ENCODE measurements at regions not wholly inside any gene's neighbourhood (a gene's known extent, or its start where the extent isn't known, plus 50 kb on each side); places are given as distances from the start of the nearest gene placed in this dataset.

DNA sequence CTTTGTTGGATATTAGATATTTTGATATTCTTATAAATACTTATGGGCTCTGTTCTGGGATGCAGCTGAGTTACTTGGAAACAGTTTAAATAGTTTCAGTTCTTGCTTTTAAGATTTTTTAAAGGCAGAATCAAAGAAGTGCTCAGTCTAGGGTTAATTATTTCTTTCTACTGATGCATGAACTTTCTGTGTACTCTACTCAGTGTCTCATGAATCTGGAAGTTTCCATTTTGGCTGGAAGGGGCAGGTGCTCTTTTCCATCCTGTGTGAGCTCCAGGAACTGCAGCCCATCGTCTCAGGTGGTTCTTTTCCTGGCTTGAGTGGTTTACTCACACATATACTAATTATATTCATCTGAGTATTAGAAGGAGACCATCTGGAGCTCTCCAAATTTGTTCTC, 61.1 kb upstream of the CPHXL start:
- TF ChIP-seq, protein P1, sequence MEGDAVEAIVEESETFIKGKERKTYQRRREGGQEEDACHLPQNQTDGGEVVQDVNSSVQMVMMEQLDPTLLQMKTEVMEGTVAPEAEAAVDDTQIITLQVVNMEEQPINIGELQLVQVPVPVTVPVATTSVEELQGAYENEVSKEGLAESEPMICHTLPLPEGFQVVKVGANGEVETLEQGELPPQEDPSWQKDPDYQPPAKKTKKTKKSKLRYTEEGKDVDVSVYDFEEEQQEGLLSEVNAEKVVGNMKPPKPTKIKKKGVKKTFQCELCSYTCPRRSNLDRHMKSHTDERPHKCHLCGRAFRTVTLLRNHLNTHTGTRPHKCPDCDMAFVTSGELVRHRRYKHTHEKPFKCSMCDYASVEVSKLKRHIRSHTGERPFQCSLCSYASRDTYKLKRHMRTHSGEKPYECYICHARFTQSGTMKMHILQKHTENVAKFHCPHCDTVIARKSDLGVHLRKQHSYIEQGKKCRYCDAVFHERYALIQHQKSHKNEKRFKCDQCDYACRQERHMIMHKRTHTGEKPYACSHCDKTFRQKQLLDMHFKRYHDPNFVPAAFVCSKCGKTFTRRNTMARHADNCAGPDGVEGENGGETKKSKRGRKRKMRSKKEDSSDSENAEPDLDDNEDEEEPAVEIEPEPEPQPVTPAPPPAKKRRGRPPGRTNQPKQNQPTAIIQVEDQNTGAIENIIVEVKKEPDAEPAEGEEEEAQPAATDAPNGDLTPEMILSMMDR (IDR thresholded peaks at IDR 0.05) = no peak
- no peak for TF ChIP-seq POLR2A (IDR thresholded peaks at IDR 0.05)
